ENCODE measurements at regions not wholly inside any gene's neighbourhood (a gene's known extent, or its start where the extent isn't known, plus 50 kb on each side); places are given as distances from the start of the nearest gene placed in this dataset.

GRCh38 chr13:67854990-67855389, 624.9 kb upstream of the PCDH9 start:
- 48 to 52% methylated on average over 4 of the region's 4 CpGs for WGBS, 2 donors

DNA sequence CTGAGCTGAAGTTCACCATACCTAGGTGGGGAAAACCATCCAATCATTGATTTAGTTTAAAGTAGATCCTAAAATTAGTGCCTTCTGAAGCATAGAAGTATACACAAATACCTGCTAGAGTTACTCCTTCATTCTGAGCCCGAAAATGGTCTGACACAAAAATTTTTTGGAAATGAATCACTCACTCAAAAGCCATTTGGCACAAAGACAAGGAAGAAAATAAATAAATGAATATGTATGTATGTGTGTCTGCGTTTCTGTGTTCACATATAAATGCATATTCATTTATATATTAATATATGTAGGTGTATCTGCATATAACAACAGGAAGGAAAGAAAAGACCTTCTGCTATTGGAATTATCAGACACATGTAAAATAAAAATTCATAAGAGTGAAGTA, 614.4 kb upstream of the PCDH9 start:
- intact Hi-C loops (cut with DNase I): no loop called here
- H3K4me3 ChIP-seq (ENCODE audit: low read length in 2 of 2): no peak overlapping the region
- no peaks in the 10 kb centered on the region for H3K9me3 ChIP-seq (ENCODE audit: control insufficient read depth, low read length)
- ATAC-seq (ENCODE audit: low FRiP score) (no peak), DNase-seq (no peak)
- H3K36me3 ChIP-seq (ENCODE audit: control insufficient read depth in 1 of 2, insufficient read depth in 2 of 2, low read length in 1 of 2): no peaks in the 10 kb centered on the region
- H3K27ac ChIP-seq (ENCODE audit: low read depth in 1 of 2, low read length in 2 of 2): no peak overlapping the region
- no peaks in the 10 kb centered on the region for H3K4me1 ChIP-seq (ENCODE audit: control insufficient read depth in 1 of 2, insufficient read depth in 2 of 2, low read length in 2 of 2)
- 57 to 66% methylated on average over 2 of the region's 2 CpGs for WGBS, 2 donors
- no peaks in the 10 kb centered on the region for H3K27me3 ChIP-seq (ENCODE audit: control insufficient read depth in 1 of 2, insufficient read depth in 2 of 2, low read length in 1 of 2)

More at GRCh38 chr13:67854990-67855389, 624.9 kb upstream of the PCDH9 start:
- Histone ChIP-seq H3K4me1 (ENCODE audit: control insufficient read depth in 1 of 2, insufficient read depth in 2 of 2, low read length in 2 of 2) (no peaks in the 10 kb centered on the region), H3K4me3 (ENCODE audit: low read length in 2 of 2) (no peak overlapping the region), H3K27ac (ENCODE audit: low read depth in 1 of 2, low read length in 2 of 2) (no peak overlapping the region), H3K27me3 (ENCODE audit: control insufficient read depth in 1 of 2, insufficient read depth in 2 of 2, low read length in 1 of 2) (no peaks in the 10 kb centered on the region), H3K9me3 (ENCODE audit: control insufficient read depth, low read length) (no peaks in the 10 kb centered on the region), H3K36me3 (ENCODE audit: control insufficient read depth in 1 of 2, insufficient read depth in 2 of 2, low read length in 1 of 2) (no peaks in the 10 kb centered on the region)
- no peak for ATAC-seq (ENCODE audit: low FRiP score)
- no peak for DNase-seq
- intact Hi-C loops (cut with DNase I): no loop called here

GRCh38 chr13:67841071-67841470, 610.9 kb upstream of the PCDH9 start:
- no peaks in the 10 kb centered on the region for H3K27me3 ChIP-seq (ENCODE audit: control insufficient read depth in 1 of 2, insufficient read depth in 2 of 2, low read length in 1 of 2)
- no peaks in the 10 kb centered on the region for H3K4me1 ChIP-seq (ENCODE audit: control insufficient read depth in 1 of 2, insufficient read depth in 2 of 2, low read length in 2 of 2)
- no peak overlapping the region for H3K4me3 ChIP-seq (ENCODE audit: low read length in 2 of 2)
- WGBS, 2 donors: 74 to 76% methylated on average over 7 of the region's 7 CpGs
- DNase-seq (no peak), ATAC-seq (ENCODE audit: low FRiP score) (no peak)
- no peaks in the 10 kb centered on the region for H3K36me3 ChIP-seq (ENCODE audit: control insufficient read depth in 1 of 2, insufficient read depth in 2 of 2, low read length in 1 of 2)
- intact Hi-C loops (cut with DNase I): no loop called here
- H3K27ac ChIP-seq (ENCODE audit: low read depth in 1 of 2, low read length in 2 of 2): no peak overlapping the region
- no peaks in the 10 kb centered on the region for H3K9me3 ChIP-seq (ENCODE audit: control insufficient read depth, low read length)

DNA sequence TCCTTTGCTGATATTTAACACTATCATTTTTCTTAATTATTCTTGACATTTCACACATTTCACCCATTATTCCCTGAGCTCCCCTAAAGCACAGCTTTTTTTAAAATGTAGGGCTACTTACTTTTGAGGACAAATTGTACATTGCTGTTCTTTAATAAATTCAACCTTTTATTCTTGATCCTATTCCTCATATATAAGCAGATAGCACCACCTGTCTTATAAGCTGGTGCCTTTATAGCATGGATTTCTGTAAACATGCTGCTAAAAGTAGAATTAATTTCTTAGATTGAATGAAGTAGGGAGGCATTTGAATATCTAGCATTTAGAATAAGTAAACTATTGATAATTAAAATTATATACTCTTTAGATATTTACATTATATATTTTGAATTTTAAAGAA, 603.4 kb upstream of the PCDH9 start:
- Histone ChIP-seq H3K9me3 (ENCODE audit: control insufficient read depth, low read length) (peaks cover 2% of the 10 kb centered on the region), H3K36me3 (ENCODE audit: control insufficient read depth in 1 of 2, insufficient read depth in 2 of 2, low read length in 1 of 2) (no peaks in the 10 kb centered on the region), H3K4me1 (ENCODE audit: control insufficient read depth in 1 of 2, insufficient read depth in 2 of 2, low read length in 2 of 2) (no peaks in the 10 kb centered on the region), H3K27me3 (ENCODE audit: control insufficient read depth in 1 of 2, insufficient read depth in 2 of 2, low read length in 1 of 2) (no peaks in the 10 kb centered on the region), H3K27ac (ENCODE audit: low read depth in 1 of 2, low read length in 2 of 2) (no peak overlapping the region), H3K4me3 (ENCODE audit: low read length in 2 of 2) (no peak overlapping the region)
- DNase-seq (no peak), ATAC-seq (ENCODE audit: low FRiP score) (no peak)
- intact Hi-C loops (cut with DNase I): no loop called here

DNA sequence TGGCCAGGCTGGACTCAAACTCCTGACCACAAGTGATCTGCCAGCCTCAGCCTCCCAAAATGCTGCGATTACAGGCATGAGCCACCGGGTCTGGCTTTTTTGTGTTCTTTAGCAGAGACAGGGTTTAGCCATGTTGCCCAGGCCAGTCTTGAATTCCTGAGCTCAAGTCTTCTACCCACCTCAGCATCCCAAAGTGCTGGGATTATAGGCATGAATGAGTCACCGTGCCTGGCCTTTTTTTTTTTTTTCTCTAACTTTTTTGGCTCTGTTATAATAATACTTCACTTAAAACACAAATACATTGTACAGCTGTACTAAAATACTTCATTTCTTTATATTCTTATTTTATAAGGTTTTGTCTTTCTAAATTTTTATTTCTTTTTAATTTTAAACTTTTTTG, 599.5 kb upstream of the PCDH9 start:
- Histone ChIP-seq H3K36me3 (ENCODE audit: control insufficient read depth in 1 of 2, insufficient read depth in 2 of 2, low read length in 1 of 2) (no peaks in the 10 kb centered on the region), H3K4me3 (ENCODE audit: low read length in 2 of 2) (no peak overlapping the region), H3K27ac (ENCODE audit: low read depth in 1 of 2, low read length in 2 of 2) (no peak overlapping the region), H3K27me3 (ENCODE audit: control insufficient read depth in 1 of 2, insufficient read depth in 2 of 2, low read length in 1 of 2) (no peaks in the 10 kb centered on the region), H3K9me3 (ENCODE audit: control insufficient read depth, low read length) (peaks cover 2% of the 10 kb centered on the region), H3K4me1 (ENCODE audit: control insufficient read depth in 1 of 2, insufficient read depth in 2 of 2, low read length in 2 of 2) (no peaks in the 10 kb centered on the region)
- no peak for DNase-seq
- WGBS, 2 donors: 81 to 84% methylated on average over 3 of the region's 3 CpGs
- ATAC-seq (ENCODE audit: low FRiP score): no peak
- intact Hi-C loops (cut with DNase I): no loop called here

DNA sequence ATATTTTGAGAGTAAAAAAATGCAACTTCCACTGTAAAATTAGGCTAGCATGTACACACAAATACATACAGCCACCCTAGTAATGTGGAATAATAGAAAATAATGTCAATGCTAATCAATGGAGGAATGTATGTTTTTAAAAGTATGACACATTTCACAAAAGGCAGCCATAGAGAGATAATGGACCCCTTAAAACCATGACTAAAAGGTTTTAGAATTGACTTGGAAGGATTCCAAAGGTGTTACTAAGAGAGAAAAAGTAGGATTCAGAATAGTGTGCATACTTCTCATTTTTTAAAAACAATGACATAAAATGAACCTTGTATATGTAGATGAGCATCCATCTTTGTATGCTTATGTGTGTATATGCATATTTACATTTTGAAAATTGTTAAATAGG, 597.9 kb upstream of the PCDH9 start:
- Histone ChIP-seq H3K4me3 (ENCODE audit: low read length in 2 of 2) (no peak overlapping the region), H3K27ac (ENCODE audit: low read depth in 1 of 2, low read length in 2 of 2) (no peak overlapping the region), H3K27me3 (ENCODE audit: control insufficient read depth in 1 of 2, insufficient read depth in 2 of 2, low read length in 1 of 2) (no peaks in the 10 kb centered on the region), H3K9me3 (ENCODE audit: control insufficient read depth, low read length) (peaks cover 2% of the 10 kb centered on the region), H3K36me3 (ENCODE audit: control insufficient read depth in 1 of 2, insufficient read depth in 2 of 2, low read length in 1 of 2) (no peaks in the 10 kb centered on the region), H3K4me1 (ENCODE audit: control insufficient read depth in 1 of 2, insufficient read depth in 2 of 2, low read length in 2 of 2) (no peaks in the 10 kb centered on the region)
- intact Hi-C loops (cut with DNase I): no loop called here
- DNase-seq: no peak
- no peak for ATAC-seq (ENCODE audit: low FRiP score)

DNA sequence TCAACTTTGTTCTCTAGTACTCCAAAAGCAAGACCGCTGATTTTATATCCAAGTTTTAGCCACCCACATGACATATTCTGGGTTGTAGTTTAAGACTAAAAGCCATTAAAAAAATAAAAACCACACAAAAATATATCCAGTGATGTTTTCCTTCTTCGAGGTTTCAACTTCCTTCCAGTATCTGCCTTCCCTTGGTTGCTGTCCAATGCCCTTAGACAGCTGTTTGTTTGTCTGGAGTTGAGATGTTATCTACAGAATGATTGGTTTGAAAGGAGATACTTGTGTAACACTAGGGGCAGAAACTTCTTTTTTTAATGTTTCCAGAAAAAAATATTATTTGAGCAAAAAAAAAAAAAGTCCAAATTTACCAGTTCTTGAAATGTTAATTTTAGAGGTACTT, 591.5 kb upstream of the PCDH9 start:
- ATAC-seq (ENCODE audit: low FRiP score) (no peak), DNase-seq (no peak)
- Histone ChIP-seq H3K36me3 (ENCODE audit: control insufficient read depth in 1 of 2, insufficient read depth in 2 of 2, low read length in 1 of 2) (no peaks in the 10 kb centered on the region), H3K4me3 (ENCODE audit: low read length in 2 of 2) (no peak overlapping the region), H3K27me3 (ENCODE audit: control insufficient read depth in 1 of 2, insufficient read depth in 2 of 2, low read length in 1 of 2) (no peaks in the 10 kb centered on the region), H3K9me3 (ENCODE audit: control insufficient read depth, low read length) (no peaks in the 10 kb centered on the region), H3K4me1 (ENCODE audit: control insufficient read depth in 1 of 2, insufficient read depth in 2 of 2, low read length in 2 of 2) (no peaks in the 10 kb centered on the region), H3K27ac (ENCODE audit: low read depth in 1 of 2, low read length in 2 of 2) (no peak overlapping the region)
- 57 to 63% methylated on average over 2 of the region's 2 CpGs for WGBS, 2 donors
- intact Hi-C loops (cut with DNase I): no loop called here

DNA sequence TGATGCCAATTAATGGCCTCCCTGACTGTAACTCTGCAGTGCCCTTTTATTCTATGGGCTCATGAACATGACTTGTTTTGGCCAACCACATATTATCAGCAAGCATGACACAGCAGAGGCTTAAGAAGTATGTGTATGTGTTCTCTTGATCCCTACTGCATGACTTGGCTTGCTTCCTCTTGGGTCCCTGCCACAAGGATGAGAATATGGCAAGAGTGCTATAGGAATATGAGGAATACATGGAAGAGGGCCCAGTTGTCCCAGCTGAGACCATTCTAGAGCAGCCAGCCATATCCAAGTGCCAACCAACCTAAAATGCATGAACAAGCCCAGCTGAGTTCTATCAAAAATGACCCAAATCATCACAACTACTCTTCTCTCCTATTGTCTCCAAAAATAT, 576.7 kb upstream of the PCDH9 start:
- H3K9me3 ChIP-seq (ENCODE audit: control insufficient read depth, low read length): peaks cover 2% of the 10 kb centered on the region
- intact Hi-C loops (cut with DNase I): no loop called here
- DNase-seq (no peak), ATAC-seq (ENCODE audit: low FRiP score) (no peak)
- H3K27me3 ChIP-seq (ENCODE audit: control insufficient read depth in 1 of 2, insufficient read depth in 2 of 2, low read length in 1 of 2): no peaks in the 10 kb centered on the region
- no peaks in the 10 kb centered on the region for H3K36me3 ChIP-seq (ENCODE audit: control insufficient read depth in 1 of 2, insufficient read depth in 2 of 2, low read length in 1 of 2)
- no peaks in the 10 kb centered on the region for H3K4me1 ChIP-seq (ENCODE audit: control insufficient read depth in 1 of 2, insufficient read depth in 2 of 2, low read length in 2 of 2)
- no peak overlapping the region for H3K4me3 ChIP-seq (ENCODE audit: low read length in 2 of 2)
- no peak overlapping the region for H3K27ac ChIP-seq (ENCODE audit: low read depth in 1 of 2, low read length in 2 of 2)

- Histone ChIP-seq H3K4me1 (ENCODE audit: control insufficient read depth in 1 of 2, insufficient read depth in 2 of 2, low read length in 2 of 2) (no peaks in the 10 kb centered on the region), H3K27me3 (ENCODE audit: control insufficient read depth in 1 of 2, insufficient read depth in 2 of 2, low read length in 1 of 2) (no peaks in the 10 kb centered on the region), H3K9me3 (ENCODE audit: control insufficient read depth, low read length) (peaks cover 2% of the 10 kb centered on the region), H3K27ac (ENCODE audit: low read depth in 1 of 2, low read length in 2 of 2) (no peak overlapping the region), H3K36me3 (ENCODE audit: control insufficient read depth in 1 of 2, insufficient read depth in 2 of 2, low read length in 1 of 2) (no peaks in the 10 kb centered on the region), H3K4me3 (ENCODE audit: low read length in 2 of 2) (no peak overlapping the region)
- 46% methylated on average over 8 of the region's 8 CpGs for WGBS, 2 donors
- intact Hi-C loops (cut with DNase I): no loop called here
- ATAC-seq (ENCODE audit: low FRiP score) (no peak), DNase-seq (no peak)
These were observed 573.0 kb upstream of the PCDH9 start for GRCh38 chr13:67803118-67803517.

Data from aorta (tissue), 5 donors.